Forelimb muscle (tissue), 1 donor: ENCODE measurements at regions not wholly inside any gene's neighbourhood (a gene's known extent, or its start where the extent isn't known, plus 50 kb on each side); places are given as distances from the start of the nearest gene placed in this dataset.
"Not testable (repeated sequence)": the region's sequence is repeated elsewhere in the genome, so short reads cannot be mapped to it uniquely, and the experiment has no call there.

Source experiments
- DNase-seq: peaks from one replicate; pipeline ENCODE4 v3.0.0-alpha.2; 2013; ENCODE audit warnings: low read depth

DNA sequence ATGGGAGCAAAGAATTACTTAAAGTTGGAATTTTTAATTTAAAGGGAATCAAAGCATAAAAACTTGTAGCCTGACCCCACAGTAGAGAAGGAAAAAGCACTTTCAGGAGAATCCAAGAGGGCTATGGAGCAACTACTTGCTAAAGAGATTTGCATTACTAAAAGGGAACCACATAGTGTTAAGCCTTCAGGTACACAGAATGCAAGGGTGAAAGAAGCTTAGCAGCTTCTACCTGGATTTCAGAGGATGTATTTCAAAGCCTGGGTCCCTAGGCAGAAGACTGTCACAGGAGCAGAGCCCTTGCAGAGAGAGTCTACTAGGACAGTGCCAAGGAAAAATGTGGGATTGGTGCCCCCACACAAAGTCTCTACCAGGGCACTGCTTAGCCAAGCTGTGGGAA is 575.0 kb downstream of the GBE1 start:
- no peak for DNase-seq

DNA sequence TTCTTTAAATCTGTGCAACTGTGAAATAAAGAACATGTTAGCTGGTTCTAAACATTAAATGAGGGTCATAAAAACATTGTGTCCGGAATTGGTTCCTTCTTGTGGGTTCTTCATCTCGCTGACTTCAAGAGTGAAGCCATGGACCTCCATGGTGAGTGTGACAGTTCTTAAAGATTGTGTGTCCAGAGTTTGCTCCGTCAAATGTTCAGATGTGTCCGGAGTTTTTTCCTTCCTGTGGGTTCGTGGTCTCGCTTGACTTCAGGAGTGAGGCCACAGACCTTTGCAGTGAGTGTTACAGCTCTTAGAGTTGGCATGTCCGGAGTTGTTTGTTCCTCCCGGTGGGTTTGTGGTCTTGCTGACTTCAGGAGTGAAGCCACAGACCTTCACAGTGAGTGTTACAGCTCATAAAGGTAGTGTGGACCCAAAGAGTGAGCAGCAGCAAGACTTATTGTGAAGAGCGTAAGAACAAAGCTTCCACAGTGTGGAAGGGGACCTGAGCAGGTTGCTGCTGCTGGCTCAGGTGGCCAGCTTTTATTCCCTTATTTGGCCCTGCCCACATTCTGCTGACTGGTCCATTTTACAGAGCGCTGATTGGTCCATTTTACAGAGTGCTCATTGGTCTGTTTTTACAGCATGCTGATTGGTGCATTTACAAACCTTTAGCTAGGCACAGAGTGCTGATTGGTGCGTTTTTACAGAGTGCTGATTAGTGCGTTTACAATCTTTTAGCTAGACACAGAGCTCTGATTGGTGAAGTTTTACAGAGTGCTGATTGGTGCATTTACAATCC is 579.2 kb downstream of the GBE1 start:
- not testable (repeated sequence) for DNase-seq

DNA sequence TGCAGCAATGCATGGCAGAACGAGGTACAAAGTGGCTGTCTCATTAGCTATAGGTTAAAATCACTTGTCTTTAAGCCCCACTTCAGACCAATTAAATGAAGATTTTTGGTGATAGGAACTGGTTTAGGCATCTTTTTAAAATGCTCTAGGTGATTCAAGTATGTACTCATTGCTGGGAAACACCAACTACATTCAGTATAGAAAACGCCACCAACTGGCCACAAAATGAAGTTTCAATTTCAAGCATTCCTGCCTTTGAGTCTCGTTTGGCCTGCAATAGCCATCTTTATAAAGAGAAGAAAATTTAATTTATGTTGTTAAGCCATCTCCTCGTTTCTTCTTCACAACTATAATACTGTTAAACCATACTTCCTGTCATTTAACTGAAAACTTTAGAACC is 587.9 kb downstream of the GBE1 start:
- no peak for DNase-seq

DNA sequence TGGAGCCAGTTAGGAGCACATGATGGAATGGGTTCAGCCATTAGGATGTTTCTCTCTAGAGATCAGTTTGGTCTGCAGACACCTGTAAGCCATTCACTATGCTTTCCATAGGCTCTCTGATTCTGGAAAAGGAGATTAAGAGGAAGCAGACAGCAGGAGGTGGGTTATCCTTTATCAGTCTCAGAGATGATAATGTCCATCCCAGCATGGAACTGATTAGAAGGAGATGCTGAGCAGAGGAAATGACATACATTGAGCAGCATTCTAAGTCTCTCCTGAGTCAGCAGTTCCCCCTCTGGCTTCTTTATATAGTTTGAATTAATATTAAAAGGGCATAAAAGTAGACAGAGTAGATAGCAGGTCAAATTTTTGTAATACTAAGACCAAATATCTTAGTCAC is 591.1 kb downstream of the GBE1 start:
- no peak for DNase-seq

DNA sequence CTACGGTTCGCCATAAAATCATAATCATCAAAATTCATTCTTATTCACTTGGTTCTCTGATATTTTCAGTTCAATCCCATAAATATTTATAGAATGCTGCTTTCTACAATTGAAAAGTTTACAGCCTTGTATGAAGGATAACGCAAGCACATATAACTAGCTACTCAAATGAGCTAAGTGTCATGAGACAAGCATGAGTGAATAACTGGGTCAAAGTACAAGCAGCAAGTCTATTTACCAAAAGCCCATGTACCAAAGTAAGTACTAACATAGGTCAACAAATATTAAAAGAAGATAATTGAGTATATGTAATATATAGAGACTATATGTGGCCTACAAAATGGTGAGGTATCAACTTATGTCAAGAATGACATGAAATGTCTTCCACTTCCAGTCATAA is 596.6 kb downstream of the GBE1 start:
- DNase-seq = no peak

DNA sequence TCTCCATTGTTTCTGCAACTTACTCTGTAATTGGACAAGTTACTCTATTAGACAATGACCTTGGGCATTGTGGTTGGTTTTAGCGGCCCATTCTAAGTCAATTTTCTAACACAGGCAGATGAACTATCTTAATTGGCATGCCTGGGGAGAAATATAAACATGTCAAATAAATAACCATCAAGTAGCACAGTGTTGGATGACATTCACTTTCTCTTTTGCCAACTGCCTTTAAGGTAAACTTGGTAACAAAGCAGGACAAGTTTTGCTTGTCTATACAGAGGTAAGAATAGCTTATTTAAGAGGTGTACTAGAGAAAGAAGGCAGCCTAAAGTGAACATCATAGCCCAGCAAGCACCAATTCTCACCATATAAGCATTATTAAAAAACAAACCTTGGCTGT is 599.6 kb downstream of the GBE1 start:
- DNase-seq = no peak

DNA sequence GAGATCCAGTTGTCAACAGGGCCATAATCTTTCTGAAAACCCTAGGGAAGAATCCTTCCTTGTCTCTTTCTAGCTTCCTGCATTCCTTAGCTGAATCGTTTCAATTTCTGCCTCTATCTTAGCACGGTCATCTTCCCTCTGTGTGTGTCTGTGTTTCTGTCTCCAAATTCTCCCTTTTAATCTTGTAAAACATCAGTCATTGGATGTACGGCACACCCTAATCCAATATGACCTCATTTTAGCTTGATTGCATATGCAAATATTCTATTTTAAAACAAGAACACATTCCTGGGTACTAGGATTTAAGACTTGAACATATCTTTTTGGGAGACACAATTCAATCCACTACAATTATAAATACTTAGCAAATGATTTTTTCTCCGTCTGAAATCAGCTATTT is 600.3 kb downstream of the GBE1 start:
- no peak for DNase-seq

DNA sequence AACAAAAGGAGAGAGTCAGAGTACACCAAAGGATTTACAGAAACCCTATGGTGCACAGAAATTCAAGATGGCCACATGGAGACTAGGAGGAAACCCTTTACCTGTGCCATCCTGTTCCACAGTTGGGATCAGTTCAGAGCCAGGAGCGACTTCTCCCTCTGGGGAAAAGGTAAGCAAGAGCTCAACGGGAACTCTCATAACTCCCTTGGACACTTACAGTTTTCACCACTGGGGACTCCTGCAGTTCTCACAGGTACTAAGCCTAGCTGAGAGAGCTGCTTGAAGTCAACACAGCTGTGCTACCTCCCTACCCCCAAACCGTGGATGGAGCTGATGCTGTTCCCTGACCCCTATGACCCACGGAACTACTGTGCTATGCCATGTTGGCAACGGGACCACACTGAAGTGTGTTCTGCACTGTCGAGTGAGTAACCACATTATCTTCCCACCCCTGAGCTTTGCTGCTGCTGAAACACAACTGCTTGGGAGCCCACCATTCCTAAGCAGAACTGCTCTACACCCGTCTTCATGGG is 606.8 kb downstream of the GBE1 start:
- no peak for DNase-seq

DNA sequence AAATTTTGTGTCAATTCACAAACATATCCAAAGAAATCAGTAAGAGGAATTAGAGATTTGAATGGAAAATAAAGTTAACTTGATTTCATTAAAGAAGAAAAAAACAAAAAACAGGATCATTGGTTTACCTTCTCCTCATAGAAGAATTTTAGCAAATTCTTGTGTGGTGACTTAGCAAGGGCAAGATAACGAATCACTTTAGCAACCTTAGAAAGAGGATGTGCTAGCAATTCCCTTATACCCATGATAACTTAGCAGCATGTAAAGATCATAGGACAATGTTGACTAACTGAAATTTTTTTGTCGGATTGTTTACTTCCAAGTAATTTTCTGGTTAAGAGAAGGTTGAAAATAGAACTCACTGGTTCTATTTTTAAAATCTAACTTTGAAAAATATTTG is 609.3 kb downstream of the GBE1 start:
- no peak for DNase-seq

DNA sequence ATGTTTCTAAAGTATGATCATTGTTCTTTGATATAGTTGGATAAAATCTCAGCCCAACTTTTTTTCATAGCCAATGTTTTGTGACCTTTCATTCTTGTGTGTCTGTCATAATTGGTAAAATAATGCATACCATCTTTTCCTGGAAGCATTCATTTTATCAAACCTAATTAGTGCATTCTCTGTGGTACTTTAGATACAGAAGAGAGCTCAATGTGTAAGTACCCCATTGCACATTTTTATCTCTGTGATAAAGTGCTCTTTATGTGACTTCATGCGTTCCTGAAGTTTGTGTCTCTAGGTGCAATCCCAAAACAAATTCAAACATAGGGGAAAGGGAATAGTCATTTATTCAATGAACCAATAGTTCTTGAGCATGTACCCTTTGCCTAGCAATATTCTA is 628.5 kb downstream of the GBE1 start:
- DNase-seq = no peak

DNA sequence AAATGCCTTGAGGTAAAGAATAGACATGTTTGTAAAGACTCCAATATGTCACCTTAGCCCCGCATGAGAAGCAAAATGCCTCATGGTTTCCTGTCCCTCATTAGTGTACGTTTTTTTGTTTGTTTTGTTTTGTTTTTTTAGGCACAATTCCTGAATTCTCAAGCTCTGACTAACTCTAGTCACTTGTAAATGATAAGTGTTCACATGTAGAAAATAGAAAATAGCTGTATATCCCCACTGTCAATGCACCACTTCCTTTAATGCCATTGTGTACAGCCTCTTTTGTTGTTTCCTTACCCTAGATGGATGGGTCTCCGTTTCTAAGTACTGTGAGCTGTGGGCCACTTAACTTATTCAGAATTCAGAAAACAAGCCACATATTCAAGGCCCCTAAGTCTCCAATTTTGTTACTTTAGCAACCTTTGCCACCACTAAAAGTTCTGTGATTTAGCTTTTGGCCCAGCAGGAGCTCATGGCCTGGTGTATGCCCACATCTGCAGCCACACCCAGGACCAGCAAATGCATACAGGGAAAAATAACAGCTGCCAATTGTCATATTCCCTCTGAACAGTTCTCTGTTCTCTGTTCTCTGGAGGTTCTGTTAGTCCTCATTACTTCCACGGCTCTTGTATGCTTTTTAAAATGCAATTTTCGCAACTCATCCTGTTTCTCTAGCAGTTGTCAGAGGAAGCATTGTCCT is 655.5 kb downstream of the GBE1 start:
- DNase-seq = no peak

DNA sequence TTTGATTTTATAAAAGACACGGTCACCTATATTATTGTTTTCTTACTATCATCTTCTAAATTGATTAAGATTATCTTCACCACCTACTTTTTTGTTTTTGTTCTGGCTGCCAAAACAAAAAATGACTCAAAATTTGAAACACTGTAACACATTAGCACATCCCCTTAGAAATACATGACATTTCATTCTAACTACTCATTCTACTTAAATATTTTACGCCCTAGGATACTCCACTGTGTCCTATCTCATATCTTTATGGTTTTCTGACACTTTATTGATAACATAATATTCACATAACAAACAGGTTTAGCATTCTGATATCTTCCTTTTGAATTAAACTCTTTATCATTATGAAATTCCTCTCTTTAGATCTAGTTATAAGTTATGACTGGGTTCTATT is 656.2 kb downstream of the GBE1 start:
- DNase-seq = no peak

DNA sequence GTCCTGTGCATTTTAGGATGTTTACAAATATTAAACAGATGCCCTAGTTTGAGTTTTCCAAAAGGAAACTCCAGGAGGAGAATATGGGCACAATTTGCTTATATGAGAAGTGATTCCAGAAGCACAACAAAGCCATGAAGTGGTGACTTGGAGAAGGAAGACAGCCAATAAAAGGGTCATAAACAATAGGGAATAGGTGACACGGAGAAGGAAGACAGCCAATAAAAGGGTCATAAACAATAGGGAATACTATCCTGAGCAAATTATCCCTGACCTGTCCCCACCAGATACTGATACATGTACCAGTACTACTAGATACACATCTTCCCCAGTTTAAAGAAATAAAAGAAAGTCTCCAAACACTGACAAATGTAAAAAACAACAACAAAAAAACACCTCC is 663.6 kb downstream of the GBE1 start:
- DNase-seq = no peak

DNA sequence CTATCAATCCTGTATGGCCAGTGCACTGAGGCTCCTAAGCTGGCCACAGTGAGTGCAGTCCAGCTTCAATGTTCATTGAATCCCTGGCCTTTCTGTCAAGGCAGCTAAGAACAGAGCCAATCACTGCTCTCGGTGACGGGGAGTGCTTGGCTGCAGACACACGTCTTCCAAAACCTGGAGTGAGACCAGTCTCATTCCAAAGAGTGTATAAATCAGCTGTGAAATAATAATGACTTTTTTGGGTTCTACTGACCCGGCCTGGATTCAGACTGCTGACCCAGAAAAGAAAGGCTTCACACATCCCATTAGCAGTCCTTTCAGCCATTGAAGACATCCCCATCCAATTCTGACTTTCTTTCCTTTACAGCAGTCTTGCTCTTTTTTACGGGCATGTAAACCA is 665.5 kb downstream of the GBE1 start:
- no peak for DNase-seq

DNA sequence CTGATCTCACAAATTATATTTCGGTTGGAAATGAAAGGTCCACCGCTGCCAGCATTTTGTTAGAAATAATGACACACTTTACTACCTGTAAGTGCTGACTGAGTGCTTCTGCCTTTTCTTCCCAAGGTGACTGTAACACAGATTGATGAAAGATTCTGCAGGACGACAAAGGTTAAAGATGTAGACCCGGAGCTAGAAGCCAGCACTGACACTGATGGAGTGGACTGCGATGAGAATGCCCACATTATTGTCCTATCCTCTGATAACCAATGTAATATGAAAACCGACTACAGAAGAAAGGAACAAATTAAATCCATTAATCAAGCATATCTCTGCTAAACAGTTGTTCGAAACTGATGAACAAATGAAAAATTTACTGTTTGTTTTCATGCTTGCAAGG is 666.5 kb downstream of the GBE1 start:
- no peak for DNase-seq

DNA sequence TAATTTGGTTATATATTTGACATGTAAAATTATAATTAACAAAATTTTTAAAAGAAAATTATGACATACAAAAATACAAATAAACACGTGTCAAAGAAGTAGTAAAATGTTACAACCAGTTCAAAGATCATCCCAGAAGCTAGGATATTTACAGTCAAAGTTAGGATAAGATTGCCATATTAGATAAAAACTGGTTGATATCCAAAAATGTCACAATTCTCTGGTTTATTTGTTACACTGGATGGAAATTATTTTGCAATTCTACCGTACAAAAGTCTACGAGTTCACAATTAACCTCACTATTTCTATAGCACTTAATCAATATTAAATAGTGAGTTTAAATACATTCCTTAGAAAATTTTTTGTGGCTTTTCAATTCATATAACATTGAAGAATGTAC is 673.8 kb downstream of the GBE1 start:
- DNase-seq = no peak

DNA sequence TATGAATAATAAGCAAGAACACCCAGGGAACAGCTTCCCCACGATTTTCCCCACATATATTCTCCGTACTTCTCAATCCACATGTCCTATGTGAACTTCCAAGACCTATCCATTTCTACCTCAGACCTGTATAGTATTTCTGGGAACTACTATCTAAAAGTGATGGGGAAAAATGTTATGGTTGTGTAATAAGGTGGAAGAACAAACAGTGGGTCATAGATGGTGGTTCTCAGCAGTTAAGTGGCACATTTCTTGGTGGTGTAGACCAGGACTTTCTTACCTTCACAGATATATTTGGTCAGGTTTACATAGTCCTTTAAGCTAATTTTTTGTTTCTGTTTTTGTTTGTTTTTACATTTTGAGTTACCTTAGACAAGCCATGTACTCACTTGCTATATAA is 675.1 kb downstream of the GBE1 start:
- no peak for DNase-seq

DNA sequence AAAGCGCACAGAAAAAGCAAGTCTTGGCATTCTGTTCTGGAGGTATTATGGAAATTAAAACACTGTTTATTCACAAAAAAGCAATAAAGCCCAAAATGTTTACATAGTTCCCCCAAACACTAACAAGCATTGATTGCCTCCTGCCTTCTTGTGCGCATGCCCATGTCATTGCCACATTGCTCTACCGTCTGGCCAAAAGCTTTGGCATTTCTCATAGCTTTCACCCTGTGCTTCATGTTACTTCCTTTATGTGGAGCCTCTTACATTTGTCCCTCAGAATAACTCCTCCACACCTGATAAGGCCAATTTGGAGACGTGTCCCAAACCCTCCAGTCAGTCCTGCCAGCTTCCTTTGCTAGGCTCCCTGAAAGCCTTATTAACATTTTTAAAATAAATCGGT is 680.8 kb downstream of the GBE1 start:
- DNase-seq = no peak

DNA sequence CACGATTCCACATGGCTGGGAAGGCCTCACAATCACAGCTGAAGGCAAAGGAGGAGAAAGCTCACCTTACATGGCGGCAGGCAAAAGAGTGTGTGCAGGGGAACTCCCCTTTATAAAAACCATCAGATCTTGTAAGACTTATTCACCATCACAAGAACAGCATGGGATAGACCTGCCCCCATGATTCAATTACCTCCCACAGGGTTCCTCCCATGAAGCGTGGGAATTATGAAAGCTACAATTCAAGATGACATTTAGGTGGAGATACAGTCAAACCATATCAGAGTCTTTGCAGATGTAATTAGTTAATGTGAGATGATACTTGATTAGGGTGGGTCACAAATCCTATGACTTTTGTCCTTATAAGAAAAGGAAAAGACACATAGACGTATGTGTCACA is 688.9 kb downstream of the GBE1 start:
- DNase-seq = no peak

DNA sequence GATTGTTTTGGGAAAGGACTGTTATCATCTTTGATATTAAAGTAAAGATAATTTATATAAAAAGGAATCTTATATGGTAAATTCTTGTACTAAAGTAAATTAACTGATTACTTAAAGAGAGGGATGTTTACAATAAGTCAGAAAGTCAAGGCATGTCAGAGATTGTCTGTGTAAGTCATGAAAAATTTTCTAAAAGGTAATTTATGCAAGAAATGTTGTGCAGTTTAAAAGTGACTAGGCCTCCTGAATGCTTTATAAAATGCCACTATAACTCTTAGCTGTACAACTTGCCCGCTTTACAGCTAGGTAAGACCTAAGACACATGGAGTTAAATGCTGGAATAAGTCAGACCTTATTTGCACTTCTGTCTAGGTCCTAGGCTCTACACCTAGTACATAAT is 692.9 kb downstream of the GBE1 start:
- DNase-seq = no peak

DNA sequence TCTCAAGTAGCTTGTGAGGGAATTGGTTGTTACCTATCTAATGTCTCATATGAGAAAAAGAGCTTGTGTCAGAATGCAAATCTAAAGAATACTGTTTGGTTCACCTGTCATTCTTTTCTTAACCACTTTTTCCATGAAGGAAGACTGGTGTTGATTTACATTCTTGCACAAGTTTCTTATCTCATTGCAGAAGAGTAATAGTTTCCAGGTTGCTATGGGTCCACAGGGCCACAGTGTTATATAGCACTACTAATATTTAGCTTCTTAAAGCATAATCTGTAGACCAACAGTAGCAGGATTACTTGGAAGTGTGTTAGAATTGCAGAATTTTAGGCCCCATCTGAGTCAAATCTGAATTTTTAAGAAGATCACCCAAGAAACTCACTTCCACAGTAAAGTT is 697.5 kb downstream of the GBE1 start:
- no peak for DNase-seq

DNA sequence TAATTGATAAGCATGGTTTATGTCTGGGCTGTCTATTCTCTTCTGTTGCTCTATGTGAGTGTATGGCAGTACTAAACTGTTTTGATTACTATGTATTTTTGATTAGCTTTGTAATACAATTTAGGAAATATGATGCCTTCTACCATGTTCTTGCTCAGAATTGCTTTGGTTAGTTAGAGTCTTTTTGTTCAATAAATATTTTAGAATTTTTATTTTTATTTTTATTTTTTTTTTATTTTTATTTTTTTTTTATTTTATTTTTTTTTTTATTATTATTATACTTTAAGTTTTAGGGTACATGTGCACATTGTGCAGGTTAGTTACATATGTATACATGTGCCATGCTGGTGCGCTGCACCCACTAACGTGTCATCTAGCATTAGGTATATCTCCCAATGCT is 710.3 kb downstream of the GBE1 start:
- not testable (repeated sequence) for DNase-seq

DNA sequence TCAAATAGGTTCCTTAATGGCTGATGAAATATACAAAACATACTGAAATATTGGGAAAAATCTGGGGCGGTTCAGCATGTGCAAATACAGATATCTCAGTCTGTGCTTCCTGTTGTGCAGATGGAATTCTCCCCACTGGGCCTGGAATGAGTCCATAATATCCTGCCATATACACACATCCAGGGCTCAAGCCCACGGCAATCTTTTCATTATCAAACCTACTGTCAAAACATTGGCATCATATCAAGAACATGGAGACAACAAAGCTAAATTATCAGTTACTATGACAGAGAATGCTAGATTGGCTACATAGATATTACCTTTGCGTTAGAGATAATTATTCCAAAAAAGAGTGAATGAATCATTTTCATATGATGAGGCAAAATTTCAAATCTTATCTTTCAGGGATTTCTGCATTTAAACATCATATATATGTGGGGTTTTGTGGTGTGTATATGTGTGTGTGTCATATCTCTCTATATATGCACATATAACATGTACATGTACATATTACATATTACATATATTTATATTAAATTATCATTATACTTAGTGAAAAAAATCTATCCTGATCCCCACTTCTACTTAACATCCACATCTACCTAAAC is 713.3 kb downstream of the GBE1 start:
- DNase-seq = no peak
